A549 (cell line): ENCODE measurements at regions not wholly inside any gene's neighbourhood (a gene's known extent, or its start where the extent isn't known, plus 50 kb on each side); places are given as distances from the start of the nearest gene placed in this dataset.

Experiments
- ATAC-seq, 2 experiments: fragments of 200-7000 bp in 1 of 2; fragments of >200 bp in 1 of 2; cut with Nextera tagmentation in 1 of 2; cut with Tn5 transposase in 1 of 2; 3 replicates each; pipeline versions ENCODE4 v1.8.0 to v1.9.1; 2018 to 2020; ENCODE audit warnings: mild to moderate bottlenecking in 1 of 2, moderate library complexity in 1 of 2
- CTCF ChIA-PET: fragments of 300-600 bp; sonication (Branson Sonifier 250); formaldehyde crosslinking; extraction: SDS; loops from one replicate; lab custom pipeline; 2021; ENCODE audit warnings: antibody characterized with exemption, inconsistent platforms; lab: Yijun Ruan, JAX
- POLR2A ChIA-PET: fragments of 350-600 bp; formaldehyde crosslinking; extraction: SDS; loops from one replicate; lab custom pipeline; 2021; ENCODE audit warnings: antibody characterized with exemption, inconsistent platforms; lab: Yijun Ruan, JAX
- DNase-seq, 2 experiments: peaks; one replicate each; pipeline versions ENCODE4 v3.0.0 to v3.0.0-alpha.2; 2011 to 2016; ENCODE audit warnings: low read depth in 1 of 2, low spot score in 1 of 2
- FAIRE-seq: peaks from 2 replicates; lab custom pipeline; 2011; peaks lifted over from hg19 to GRCh38; lab: Jason Lieb, UNC
- H3K27ac ChIP-seq, 2 experiments: fragments of >200 bp; sonication (Bioruptor Twin); formaldehyde crosslinking; 3 replicates each; pipeline ENCODE4 v1.5.1; 2016 to 2017
- H3K4me1 ChIP-seq: fragments of >200 bp; sonication (Bioruptor Twin); formaldehyde crosslinking; 3 replicates; pipeline ENCODE4 v1.6.1; 2016
- H3K4me2 ChIP-seq: fragments of >200 bp; sonication (Bioruptor Twin); formaldehyde crosslinking; 3 replicates; pipeline ENCODE4 v1.6.1; 2016
- H3K4me3 ChIP-seq: fragments of >200 bp; sonication (Bioruptor Twin); formaldehyde crosslinking; 3 replicates; pipeline ENCODE4 v1.5.1; 2016
- H3K9me3 ChIP-seq: fragments of >200 bp; sonication (Bioruptor Twin); formaldehyde crosslinking; 3 replicates; pipeline ENCODE4 v1.6.1; 2016
- CBX2 ChIP-seq: fragments of 200-600 bp; sonication (generic); IDR thresholded peaks from 2 replicates; pipeline ENCODE4 v1.6.1; 2016; ENCODE audit warnings: low read depth, mild to moderate bottlenecking, borderline replicate concordance
- CBX8 ChIP-seq: fragments of 200-600 bp; sonication (generic); IDR thresholded peaks from 2 replicates; pipeline ENCODE4 v1.6.1; 2016
- CEBPB ChIP-seq, 2 experiments: fragments of >200 bp in 1 of 2; sonication (Bioruptor Twin) in 1 of 2; formaldehyde crosslinking in 1 of 2; IDR thresholded peaks; 2 replicates each; pipeline ENCODE4 v1.6.1; 2012 to 2016
- CHD2 ChIP-seq: fragments of 150-350 bp; IDR thresholded peaks from 2 replicates; pipeline ENCODE4 v1.6.1; 2014; ENCODE audit warnings: low read length; ENCODE audit not compliant: partially characterized antibody
- EHF ChIP-seq: fragments of 250-450 bp; sonication (Bioruptor Pico); IDR thresholded peaks from 2 replicates; pipeline ENCODE4 v1.5.0; 2020; ENCODE audit warnings: mild to moderate bottlenecking
- GATA3 ChIP-seq: IDR thresholded peaks from 2 replicates; pipeline ENCODE4 v1.6.1; 2012; ENCODE audit warnings: borderline replicate concordance
- HDAC2 ChIP-seq: fragments of 200-600 bp; sonication (generic); IDR thresholded peaks from 2 replicates; pipeline ENCODE4 v1.6.1; 2016
- JUNB ChIP-seq: fragments of >200 bp; sonication (Bioruptor Twin); formaldehyde crosslinking; IDR thresholded peaks from 2 replicates; pipeline ENCODE4 v1.6.1; 2016
- KDM1A ChIP-seq: fragments of 200-600 bp; sonication (generic); IDR thresholded peaks from 2 replicates; pipeline ENCODE4 v1.6.1; 2016; ENCODE audit warnings: low read depth, mild to moderate bottlenecking
- MAFK ChIP-seq: fragments of 450-650 bp; IDR thresholded peaks from 2 replicates; pipeline ENCODE4 v1.6.1; 2014; ENCODE audit not compliant: partially characterized antibody
- MAZ ChIP-seq: fragments of 150-350 bp; IDR thresholded peaks from 2 replicates; pipeline ENCODE4 v1.6.1; 2014; ENCODE audit warnings: antibody characterized with exemption, low read depth, low read length, borderline replicate concordance
- NR3C1 ChIP-seq: fragments of >200 bp; sonication (Bioruptor Twin); formaldehyde crosslinking; IDR thresholded peaks from 3 replicates; pipeline ENCODE4 v1.6.1; 2017
- POLR2A ChIP-seq: IDR thresholded peaks from 2 replicates; pipeline ENCODE4 v1.6.1; 2012; ENCODE audit warnings: mild to moderate bottlenecking, low read length
- RAD21 ChIP-seq, 2 experiments: fragments of >200 bp in 1 of 2; sonication (Bioruptor Twin) in 1 of 2; formaldehyde crosslinking in 1 of 2; IDR thresholded peaks in 1 of 2; conservative IDR thresholded peaks in 1 of 2; 2 replicates in 1 of 2; 3 replicates in 1 of 2; pipeline ENCODE4 v1.6.1; 2012 to 2018; ENCODE audit warnings: inconsistent platforms in 1 of 2
- RARB ChIP-seq: fragments of 250-450 bp; sonication (Bioruptor Pico); IDR thresholded peaks from 2 replicates; pipeline ENCODE4 v1.8.0; 2021; ENCODE audit warnings: mild to moderate bottlenecking, moderate library complexity
- RFX5 ChIP-seq: fragments of 450-650 bp; IDR thresholded peaks from 2 replicates; pipeline ENCODE4 v1.7.1; 2014; ENCODE audit warnings: antibody characterized with exemption, mild to moderate bottlenecking, moderate library complexity
- RNF2 ChIP-seq: fragments of 200-600 bp; sonication (generic); IDR thresholded peaks from 2 replicates; pipeline ENCODE4 v1.6.1; 2016; ENCODE audit warnings: low read depth, mild to moderate bottlenecking, antibody characterized with exemption, moderate library complexity, borderline replicate concordance
- SREBF2 ChIP-seq: fragments of 450-650 bp; IDR thresholded peaks from 2 replicates; pipeline ENCODE4 v1.6.1; 2014; ENCODE audit warnings: mild to moderate bottlenecking, moderate library complexity
- WGBS: methylation state at CpG from one replicate; pipeline ENCODE4 v1.1.6; 2017; ENCODE audit errors: missing lambda C conversion rate; 5-methylcytosine and 5-hydroxymethylcytosine counted together
- TF ChIP-seq, protein P1 (sequence below): fragments of 250-450 bp; sonication (Bioruptor Pico); IDR thresholded peaks from 2 replicates; pipeline ENCODE4 v1.5.0; 2021; ENCODE audit warnings: mild to moderate bottlenecking, moderate library complexity, borderline replicate concordance
- TF ChIP-seq, protein P2 (sequence below): IDR thresholded peaks from 2 replicates; pipeline ENCODE4 v1.6.1; 2012; ENCODE audit warnings: low read depth, borderline replicate concordance
- TF ChIP-seq, protein P3 (sequence below): fragments of 250-450 bp; sonication (Bioruptor Pico); IDR thresholded peaks from 2 replicates; pipeline ENCODE4 v1.5.0; 2020; ENCODE audit warnings: low read depth, mild to moderate bottlenecking, moderate library complexity
- TF ChIP-seq, protein P4 (sequence below): fragments of >200 bp; sonication (Bioruptor Twin); formaldehyde crosslinking; IDR thresholded peaks from 2 replicates; pipeline ENCODE4 v1.6.1; 2016
- TF ChIP-seq, protein P5 (sequence below): fragments of 150-350 bp; IDR thresholded peaks from 2 replicates; pipeline ENCODE4 v1.6.1; 2014; ENCODE audit warnings: low read depth, mild to moderate bottlenecking, low read length

DNA sequence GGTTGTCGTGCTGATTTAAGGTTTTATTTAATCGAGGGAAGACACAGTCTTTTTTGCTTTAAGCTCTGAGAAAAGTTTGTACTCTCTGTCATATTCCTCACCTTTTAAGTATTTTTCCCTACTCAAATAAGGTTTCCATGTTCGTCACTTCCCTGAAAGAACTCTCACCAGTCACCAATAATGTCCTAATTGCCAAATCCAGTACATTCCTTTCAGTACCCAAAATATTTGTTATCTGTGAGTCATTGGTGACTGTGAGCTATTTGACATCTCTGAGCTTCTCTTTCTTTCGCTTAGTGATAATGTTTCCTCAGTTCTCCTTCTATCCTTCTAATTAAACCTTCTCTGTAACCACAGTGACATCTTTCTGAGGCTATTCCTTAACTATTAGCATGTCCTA, 874.2 kb upstream of the ADGRL2 start:
- Histone ChIP-seq H3K4me3 (no peak overlapping the region), H3K4me2 (no peak overlapping the region), H3K27ac (no peak overlapping the region), H3K9me3 (no peaks in the 10 kb centered on the region), H3K4me1 (no peaks in the 10 kb centered on the region)
- DNase-seq (no peak), FAIRE-seq (no peak), ATAC-seq (no peak)
- 33% methylated on average over 4 of the region's 4 CpGs for WGBS
- ChIA-PET CTCF (no interaction called here), POLR2A (no interaction called here)
- TF ChIP-seq CBX8, result no peak
- no peak for TF ChIP-seq NR3C1
- TF ChIP-seq CEBPB (IDR thresholded peaks at IDR 0.05), result no peak
- TF ChIP-seq CBX2, result no peak
- no peak for TF ChIP-seq CHD2
- TF ChIP-seq, protein P1, sequence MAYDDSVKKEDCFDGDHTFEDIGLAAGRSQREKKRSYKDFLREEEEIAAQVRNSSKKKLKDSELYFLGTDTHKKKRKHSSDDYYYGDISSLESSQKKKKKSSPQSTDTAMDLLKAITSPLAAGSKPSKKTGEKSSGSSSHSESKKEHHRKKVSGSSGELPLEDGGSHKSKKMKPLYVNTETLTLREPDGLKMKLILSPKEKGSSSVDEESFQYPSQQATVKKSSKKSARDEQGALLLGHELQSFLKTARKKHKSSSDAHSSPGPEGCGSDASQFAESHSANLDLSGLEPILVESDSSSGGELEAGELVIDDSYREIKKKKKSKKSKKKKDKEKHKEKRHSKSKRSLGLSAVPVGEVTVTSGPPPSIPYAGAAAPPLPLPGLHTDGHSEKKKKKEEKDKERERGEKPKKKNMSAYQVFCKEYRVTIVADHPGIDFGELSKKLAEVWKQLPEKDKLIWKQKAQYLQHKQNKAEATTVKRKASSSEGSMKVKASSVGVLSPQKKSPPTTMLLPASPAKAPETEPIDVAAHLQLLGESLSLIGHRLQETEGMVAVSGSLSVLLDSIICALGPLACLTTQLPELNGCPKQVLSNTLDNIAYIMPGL (CRISPR knock-in tag), result no peak
- TF ChIP-seq RARB (CRISPR knock-in tag), result no peak
- TF ChIP-seq, protein P2, sequence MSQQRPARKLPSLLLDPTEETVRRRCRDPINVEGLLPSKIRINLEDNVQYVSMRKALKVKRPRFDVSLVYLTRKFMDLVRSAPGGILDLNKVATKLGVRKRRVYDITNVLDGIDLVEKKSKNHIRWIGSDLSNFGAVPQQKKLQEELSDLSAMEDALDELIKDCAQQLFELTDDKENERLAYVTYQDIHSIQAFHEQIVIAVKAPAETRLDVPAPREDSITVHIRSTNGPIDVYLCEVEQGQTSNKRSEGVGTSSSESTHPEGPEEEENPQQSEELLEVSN, result no peak
- TF ChIP-seq RAD21 (conservative IDR thresholded peaks at IDR 0.05 in 1 of 2, IDR thresholded peaks at IDR 0.05 in 1 of 2), result no peak
- TF ChIP-seq HDAC2, result no peak
- TF ChIP-seq, protein P3, sequence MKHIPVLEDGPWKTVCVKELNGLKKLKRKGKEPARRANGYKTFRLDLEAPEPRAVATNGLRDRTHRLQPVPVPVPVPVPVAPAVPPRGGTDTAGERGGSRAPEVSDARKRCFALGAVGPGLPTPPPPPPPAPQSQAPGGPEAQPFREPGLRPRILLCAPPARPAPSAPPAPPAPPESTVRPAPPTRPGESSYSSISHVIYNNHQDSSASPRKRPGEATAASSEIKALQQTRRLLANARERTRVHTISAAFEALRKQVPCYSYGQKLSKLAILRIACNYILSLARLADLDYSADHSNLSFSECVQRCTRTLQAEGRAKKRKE (CRISPR knock-in tag), result no peak
- no peak for TF ChIP-seq JUNB
- TF ChIP-seq, protein P4, sequence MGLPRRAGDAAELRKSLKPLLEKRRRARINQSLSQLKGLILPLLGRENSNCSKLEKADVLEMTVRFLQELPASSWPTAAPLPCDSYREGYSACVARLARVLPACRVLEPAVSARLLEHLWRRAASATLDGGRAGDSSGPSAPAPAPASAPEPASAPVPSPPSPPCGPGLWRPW, result no peak

DNA sequence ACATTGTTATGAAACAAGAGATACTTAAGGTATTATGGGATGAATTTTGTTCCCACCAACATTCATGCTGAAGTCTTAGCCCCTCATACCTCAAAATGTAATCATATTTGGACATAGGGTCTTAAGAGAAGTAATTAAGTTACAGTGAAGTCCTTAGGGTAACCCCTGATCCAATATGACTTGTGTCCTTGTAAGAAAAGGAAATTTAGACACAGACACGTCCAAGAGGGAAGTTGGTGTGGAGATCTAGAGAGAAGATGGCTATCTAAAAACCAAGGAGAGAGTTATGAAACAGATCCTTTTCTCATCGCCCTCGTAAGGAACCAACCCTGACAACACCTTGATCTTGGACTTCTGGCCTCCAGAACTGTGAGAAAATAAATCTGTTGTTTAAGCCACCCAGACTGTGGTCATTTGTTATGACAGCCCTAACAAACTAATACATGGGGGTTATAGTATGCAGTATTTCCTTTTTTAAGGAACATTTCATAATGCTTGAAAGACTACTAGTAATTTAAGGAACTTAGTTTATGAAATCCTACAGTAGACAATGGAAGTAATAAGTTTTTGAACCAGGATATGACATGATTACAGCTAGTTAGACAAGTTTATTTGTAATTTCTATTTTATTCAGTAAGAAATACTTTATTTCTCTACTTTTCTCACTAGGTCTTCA, 875.5 kb upstream of the ADGRL2 start:
- 49% methylated on average over 3 of the region's 3 CpGs for WGBS
- Histone ChIP-seq H3K4me1 (no peaks in the 10 kb centered on the region), H3K4me3 (no peak overlapping the region), H3K9me3 (no peaks in the 10 kb centered on the region), H3K4me2 (no peak overlapping the region), H3K27ac (no peak overlapping the region)
- ATAC-seq (no peak), DNase-seq (no peak), FAIRE-seq (no peak)
- ChIA-PET POLR2A (no interaction called here), CTCF (no interaction called here)
- TF ChIP-seq HDAC2 (no peak), RNF2 (no peak), POLR2A (no peak), MAZ (no peak), MAFK (no peak), EHF (CRISPR knock-in tag) (no peak), CHD2 (no peak), JUNB (no peak), SREBF2 (no peak), RFX5 (no peak), KDM1A (no peak), GATA3 (no peak), CEBPB (IDR thresholded peaks at IDR 0.05) (no peak), NR3C1 (no peak)
- TF ChIP-seq, protein P1 (CRISPR knock-in tag), result no peak
- TF ChIP-seq, protein P5, sequence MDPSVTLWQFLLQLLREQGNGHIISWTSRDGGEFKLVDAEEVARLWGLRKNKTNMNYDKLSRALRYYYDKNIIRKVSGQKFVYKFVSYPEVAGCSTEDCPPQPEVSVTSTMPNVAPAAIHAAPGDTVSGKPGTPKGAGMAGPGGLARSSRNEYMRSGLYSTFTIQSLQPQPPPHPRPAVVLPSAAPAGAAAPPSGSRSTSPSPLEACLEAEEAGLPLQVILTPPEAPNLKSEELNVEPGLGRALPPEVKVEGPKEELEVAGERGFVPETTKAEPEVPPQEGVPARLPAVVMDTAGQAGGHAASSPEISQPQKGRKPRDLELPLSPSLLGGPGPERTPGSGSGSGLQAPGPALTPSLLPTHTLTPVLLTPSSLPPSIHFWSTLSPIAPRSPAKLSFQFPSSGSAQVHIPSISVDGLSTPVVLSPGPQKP, result no peak
